Pancreas (tissue), 10 donors: ENCODE measurements at regions not wholly inside any gene's neighbourhood (a gene's known extent, or its start where the extent isn't known, plus 50 kb on each side); places are given as distances from the start of the nearest gene placed in this dataset.

Source experiments
- ATAC-seq, 4 donors: fragments of 200-7000 bp; cut with Tn5 transposase; one replicate each; pipeline versions ENCODE4 v1.8.0 to v1.9.1; 2020; ENCODE audit warnings: mild to moderate bottlenecking in 4 of 4, moderate library complexity in 4 of 4
- DNase-seq, 6 donors: peaks; one replicate each; pipeline ENCODE4 v3.0.0-alpha.2; 2020
- FAIRE-seq: peaks from 2 replicates; lab custom pipeline; 2012; peaks lifted over from hg19 to GRCh38; lab: Jason Lieb, UNC
- H3K27ac ChIP-seq, 4 donors: fragments of 200-600 bp; sonication (generic); 1 replicate in 3 of 4; 2 replicates in 1 of 4; pipeline versions ENCODE4 v1.5.0 to v1.8.0; 2020
- H3K27me3 ChIP-seq, 4 donors: fragments of 200-600 bp; one replicate each; pipeline ENCODE4 v1.8.0; 2021
- H3K36me3 ChIP-seq, 3 donors: fragments of 200-600 bp; sonication (generic) in 1 of 3; one replicate each; pipeline versions ENCODE4 v1.5.0 to v1.8.0; 2020 to 2021
- H3K4me1 ChIP-seq, 3 donors: fragments of 200-600 bp; one replicate each; pipeline ENCODE4 v1.8.0; 2021
- H3K4me3 ChIP-seq, 4 donors: fragments of 200-600 bp; sonication (generic) in 2 of 4; one replicate each; pipeline versions ENCODE4 v1.5.0 to v1.8.0; 2020 to 2021
- H3K9me3 ChIP-seq, 4 donors: fragments of 200-600 bp; one replicate each; pipeline ENCODE4 v1.8.0; 2021
- WGBS, 2 donors: extraction: QIAGEN DNeasy Blood & Tissue Kit; methylation state at CpG; one replicate each; pipeline ENCODE4 v1.1.7; 2013; 5-methylcytosine and 5-hydroxymethylcytosine counted together
- intact Hi-C, 3 donors: fragments of 100-400 bp; cut with DNase I; formaldehyde crosslinking; loops; one replicate each; pipeline versions ENCODE4 v1.11.1 to v1.14.2; 2022
- TF ChIP-seq, protein P1 (sequence below), 4 donors: fragments of 200-600 bp; sonication (generic) in 3 of 4; IDR thresholded peaks; one replicate each; pipeline versions ENCODE4 v1.5.0 to v1.8.0; 2021; ENCODE audit warnings: antibody characterized with exemption in 4 of 4
- donor health status: healthy with polysubstance abuse.
- donor health status: DM: no; HTN: no; CAD: no; lungs with moderate emphysema.
- donor health status: DM: no; HTN: no; CAD: no.
- donor health status: control.
- donor health status: control.
- donor health status: Bipolar disorder and iron deficiency.
- donor health status: DM: yes; HTN: yes; CAD: no.
- donor health status: DM: no; HTN: no; CAD: no.
- donor health status: DM: no; HTN: no; CAD: no.
- donor health status: DM: yes; HTN: yes; CAD: no.

GRCh38 chr4:52200339-52200725 is 149.2 kb downstream of the SPATA18 start:
- WGBS, 2 donors: 78 to 79% methylated on average over 4 of the region's 4 CpGs
- no peaks in the 10 kb centered on the region for H3K4me1 ChIP-seq
- H3K27ac ChIP-seq: no peak overlapping the region
- FAIRE-seq: no peak
- no peak for DNase-seq
- no peak for ATAC-seq
- TF ChIP-seq, protein P1, sequence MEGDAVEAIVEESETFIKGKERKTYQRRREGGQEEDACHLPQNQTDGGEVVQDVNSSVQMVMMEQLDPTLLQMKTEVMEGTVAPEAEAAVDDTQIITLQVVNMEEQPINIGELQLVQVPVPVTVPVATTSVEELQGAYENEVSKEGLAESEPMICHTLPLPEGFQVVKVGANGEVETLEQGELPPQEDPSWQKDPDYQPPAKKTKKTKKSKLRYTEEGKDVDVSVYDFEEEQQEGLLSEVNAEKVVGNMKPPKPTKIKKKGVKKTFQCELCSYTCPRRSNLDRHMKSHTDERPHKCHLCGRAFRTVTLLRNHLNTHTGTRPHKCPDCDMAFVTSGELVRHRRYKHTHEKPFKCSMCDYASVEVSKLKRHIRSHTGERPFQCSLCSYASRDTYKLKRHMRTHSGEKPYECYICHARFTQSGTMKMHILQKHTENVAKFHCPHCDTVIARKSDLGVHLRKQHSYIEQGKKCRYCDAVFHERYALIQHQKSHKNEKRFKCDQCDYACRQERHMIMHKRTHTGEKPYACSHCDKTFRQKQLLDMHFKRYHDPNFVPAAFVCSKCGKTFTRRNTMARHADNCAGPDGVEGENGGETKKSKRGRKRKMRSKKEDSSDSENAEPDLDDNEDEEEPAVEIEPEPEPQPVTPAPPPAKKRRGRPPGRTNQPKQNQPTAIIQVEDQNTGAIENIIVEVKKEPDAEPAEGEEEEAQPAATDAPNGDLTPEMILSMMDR (IDR thresholded peaks at IDR 0.05): no peak
- H3K27me3 ChIP-seq: no peaks in the 10 kb centered on the region
- H3K36me3 ChIP-seq: no peaks in the 10 kb centered on the region
- intact Hi-C loops: no loop called here
- no peaks in the 10 kb centered on the region for H3K9me3 ChIP-seq
- H3K4me3 ChIP-seq: no peak overlapping the region

- no peak for ATAC-seq
- intact Hi-C loops: no loop called here
- H3K4me3 ChIP-seq: no peak overlapping the region
- H3K4me1 ChIP-seq: no peaks in the 10 kb centered on the region
- no peak for FAIRE-seq
- H3K27ac ChIP-seq: no peak overlapping the region
- WGBS, 2 donors: 67 to 80% methylated on average over 1 of the region's 1 CpG
- TF ChIP-seq, protein P1 (IDR thresholded peaks at IDR 0.05): no peak
- no peaks in the 10 kb centered on the region for H3K36me3 ChIP-seq
- no peak for DNase-seq
- H3K9me3 ChIP-seq: no peaks in the 10 kb centered on the region
- H3K27me3 ChIP-seq: no peaks in the 10 kb centered on the region
Observed at GRCh38 chr4:52201715-52202114, 150.6 kb downstream of the SPATA18 start.

DNA sequence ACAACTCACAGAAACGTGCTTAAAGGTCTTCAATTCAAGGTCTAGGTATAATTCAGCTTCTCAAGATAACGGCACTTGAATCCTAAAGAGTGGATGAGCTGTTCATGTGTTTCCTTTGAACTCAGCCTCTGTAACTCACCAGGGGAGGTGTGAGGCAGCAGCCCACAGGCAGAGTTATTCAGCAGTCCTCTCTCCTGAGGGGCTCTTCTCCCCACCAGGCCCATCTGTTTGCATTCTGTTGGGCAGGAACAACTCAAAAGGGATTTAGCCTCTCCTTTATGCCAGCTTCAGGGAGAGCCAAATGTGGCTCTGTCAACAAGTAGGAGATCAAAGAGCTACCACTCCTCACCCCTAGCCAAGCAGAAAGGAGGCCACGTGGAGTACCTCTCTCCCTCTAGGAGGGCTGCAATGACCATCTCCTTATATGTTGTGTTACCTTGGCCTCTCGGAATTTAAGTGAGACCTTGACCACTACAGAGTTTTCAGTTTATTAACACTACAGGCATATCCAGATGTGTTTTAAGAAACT is 151.2 kb downstream of the SPATA18 start:
- FAIRE-seq: no peak
- no peak for ATAC-seq
- 34 to 35% methylated on average over 4 of the region's 4 CpGs for WGBS, 2 donors

GRCh38 chr4:52202931-52203330 is 151.8 kb downstream of the SPATA18 start:
- Histone ChIP-seq H3K27me3 (no peaks in the 10 kb centered on the region), H3K4me3 (no peak overlapping the region), H3K9me3 (no peaks in the 10 kb centered on the region), H3K36me3 (no peaks in the 10 kb centered on the region), H3K4me1 (no peaks in the 10 kb centered on the region), H3K27ac (no peak overlapping the region)
- TF ChIP-seq, protein P1 (IDR thresholded peaks at IDR 0.05): no peak
- FAIRE-seq (no peak), ATAC-seq (no peak), DNase-seq (no peak)
- 55 to 61% methylated on average over 1 of the region's 1 CpG for WGBS, 2 donors
- intact Hi-C loops: no loop called here

More for the DNA sequence above, 151.2 kb downstream of the SPATA18 start:
- Histone ChIP-seq H3K4me3 (no peak overlapping the region), H3K27ac (no peak overlapping the region), H3K36me3 (no peaks in the 10 kb centered on the region), H3K9me3 (no peaks in the 10 kb centered on the region), H3K4me1 (no peaks in the 10 kb centered on the region), H3K27me3 (no peaks in the 10 kb centered on the region)
- TF ChIP-seq, protein P1 (IDR thresholded peaks at IDR 0.05): no peak
- no peak for DNase-seq
- intact Hi-C loops: no loop called here

GRCh38 chr4:52203351-52203750 is 152.2 kb downstream of the SPATA18 start:
- H3K27ac ChIP-seq: no peak overlapping the region
- no peaks in the 10 kb centered on the region for H3K9me3 ChIP-seq
- TF ChIP-seq, protein P1 (IDR thresholded peaks at IDR 0.05): no peak
- intact Hi-C loops: no loop called here
- ATAC-seq: no peak
- 70 to 73% methylated on average over 1 of the region's 1 CpG for WGBS, 2 donors
- no peak for DNase-seq
- no peaks in the 10 kb centered on the region for H3K27me3 ChIP-seq
- no peak for FAIRE-seq
- H3K4me3 ChIP-seq: no peak overlapping the region
- H3K36me3 ChIP-seq: no peaks in the 10 kb centered on the region
- no peaks in the 10 kb centered on the region for H3K4me1 ChIP-seq
